GM18502 (cell line): ENCODE measurements at regions not wholly inside any gene's neighbourhood (a gene's known extent, or its start where the extent isn't known, plus 50 kb on each side); places are given as distances from the start of the nearest gene placed in this dataset.

Experiments
- ATAC-seq: cut with Tn5 transposase; IDR thresholded peaks from one replicate; pipeline ENCODE4 v1.9.1; 2021; ENCODE audit warnings: mild to moderate bottlenecking; ENCODE audit not compliant: unreplicated experiment, poor library complexity

DNA sequence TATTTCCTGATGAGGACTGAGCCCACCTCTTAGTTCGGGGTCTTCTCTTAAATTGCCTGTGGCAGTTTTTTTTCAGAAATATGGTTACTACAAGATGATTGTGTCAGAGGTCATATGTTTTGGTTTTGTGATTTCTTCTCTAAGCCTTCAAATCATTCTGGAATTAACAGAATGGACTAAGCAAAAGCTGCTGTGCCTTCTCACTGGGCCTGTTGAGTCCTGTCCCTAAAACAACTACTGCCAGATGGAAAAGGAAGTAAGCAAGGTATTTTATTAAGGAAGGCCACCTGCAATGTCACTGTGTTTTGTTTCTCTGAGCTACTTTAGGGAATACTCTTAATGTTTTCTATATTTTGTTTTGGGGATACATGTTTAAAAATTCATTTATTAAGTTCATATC, 470.8 kb downstream of the PCDH20 start:
- no peak for ATAC-seq

DNA sequence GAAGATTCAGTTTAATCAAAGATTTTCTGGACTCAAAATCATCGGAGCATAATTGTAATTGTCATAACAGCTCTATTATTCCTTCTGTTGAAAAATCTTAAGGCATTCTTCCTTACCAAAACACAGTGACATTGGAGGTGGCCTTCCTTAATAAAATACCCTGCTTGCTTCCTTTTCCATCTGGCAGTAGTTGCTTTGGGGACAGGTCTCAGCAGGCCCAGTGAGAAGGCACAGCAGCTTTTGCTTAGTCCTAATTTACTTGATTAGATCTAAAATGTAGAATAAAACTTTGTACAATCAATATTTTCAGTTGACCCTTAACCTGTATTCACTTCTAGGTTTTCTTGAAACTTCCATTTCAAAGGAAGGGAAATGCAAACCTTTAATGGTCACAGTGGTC, 471.6 kb downstream of the PCDH20 start:
- no peak for ATAC-seq

DNA sequence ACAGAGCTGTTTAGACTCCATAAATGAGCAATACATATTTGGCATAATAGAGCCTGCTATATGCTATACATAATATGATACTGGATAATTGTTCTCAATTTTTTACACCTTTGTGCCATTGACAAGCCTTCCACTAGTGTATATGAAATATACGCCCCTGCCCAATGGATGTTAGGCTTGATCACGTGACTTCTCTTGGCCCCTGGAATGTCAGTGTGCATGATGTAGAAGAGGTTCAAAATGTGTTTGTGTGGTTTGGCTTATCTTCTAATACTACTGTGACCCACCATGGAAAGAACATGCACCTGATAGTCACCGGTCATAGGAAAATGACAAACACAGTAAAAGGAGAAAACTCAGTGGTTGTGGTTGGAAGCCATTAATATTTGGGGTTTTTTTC, 479.4 kb downstream of the PCDH20 start:
- no peak for ATAC-seq

DNA sequence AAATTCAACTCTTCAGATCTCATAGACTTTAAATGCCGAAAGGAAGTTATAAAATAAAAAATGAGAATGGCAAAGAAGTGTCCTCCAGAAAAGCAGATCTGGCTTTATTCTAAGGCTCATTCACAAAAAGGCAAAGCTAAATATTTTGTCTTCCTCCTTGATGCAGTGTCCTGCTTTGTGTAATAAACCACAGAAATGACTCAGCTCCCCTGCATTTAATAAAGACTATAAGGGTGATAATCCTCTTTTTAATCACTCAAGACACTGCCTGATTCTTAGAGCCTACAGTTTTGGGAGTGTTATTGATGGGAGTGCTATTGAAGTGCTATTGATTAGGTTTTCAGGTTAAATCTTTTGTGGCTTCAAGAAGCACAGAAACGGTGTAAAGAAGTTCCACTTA, 482.0 kb downstream of the PCDH20 start:
- no peak for ATAC-seq

DNA sequence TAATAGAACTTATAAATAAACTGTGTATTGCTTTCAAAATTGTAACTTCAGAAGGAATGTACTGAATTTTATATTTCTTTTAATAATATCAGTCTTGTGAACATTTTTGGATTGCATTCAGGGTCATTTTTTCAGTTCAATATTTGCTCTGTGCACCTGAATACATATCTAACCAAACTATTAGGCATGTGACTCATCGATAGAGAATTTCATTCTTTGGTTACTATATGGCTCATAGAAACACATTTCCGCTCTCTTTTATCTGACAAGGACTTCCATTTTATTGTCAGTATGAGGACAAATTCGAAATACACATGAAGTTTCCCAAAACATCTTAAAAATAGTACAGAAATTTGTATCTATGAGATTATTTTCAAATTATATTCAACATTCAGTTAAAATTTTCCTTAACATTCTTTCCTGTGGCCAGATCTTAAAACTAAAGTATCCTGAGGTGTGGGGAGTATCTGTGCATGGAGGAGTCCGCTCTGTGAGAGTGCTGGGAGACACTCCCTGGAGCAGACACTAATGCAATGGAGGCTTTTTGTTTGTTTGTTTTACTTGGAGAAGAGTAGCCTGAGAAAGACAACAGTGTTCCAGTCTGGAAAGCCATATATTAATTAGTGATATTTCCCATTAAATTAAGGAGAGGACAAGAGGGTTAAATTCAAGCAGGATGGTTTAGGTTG, 483.6 kb downstream of the PCDH20 start:
- no peak for ATAC-seq

DNA sequence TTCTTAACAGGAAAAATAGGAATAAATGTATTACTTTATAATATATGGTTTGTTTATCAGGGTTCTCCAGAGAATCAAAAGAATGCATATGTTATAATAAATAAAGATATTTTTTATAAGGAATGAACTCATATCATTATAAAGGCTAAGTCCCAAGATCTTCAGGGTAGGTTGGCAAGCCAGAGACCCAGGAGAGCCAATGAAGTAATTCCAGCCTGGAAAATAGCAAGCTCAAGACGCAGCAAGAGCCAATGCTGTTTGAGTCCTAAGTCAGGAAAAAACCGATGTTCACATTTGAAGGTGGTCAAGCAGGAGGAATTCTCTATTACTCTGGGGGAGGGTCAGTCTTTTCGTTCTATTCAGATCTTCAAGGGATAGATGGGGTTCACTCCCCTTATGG, 490.0 kb downstream of the PCDH20 start:
- no peak for ATAC-seq

DNA sequence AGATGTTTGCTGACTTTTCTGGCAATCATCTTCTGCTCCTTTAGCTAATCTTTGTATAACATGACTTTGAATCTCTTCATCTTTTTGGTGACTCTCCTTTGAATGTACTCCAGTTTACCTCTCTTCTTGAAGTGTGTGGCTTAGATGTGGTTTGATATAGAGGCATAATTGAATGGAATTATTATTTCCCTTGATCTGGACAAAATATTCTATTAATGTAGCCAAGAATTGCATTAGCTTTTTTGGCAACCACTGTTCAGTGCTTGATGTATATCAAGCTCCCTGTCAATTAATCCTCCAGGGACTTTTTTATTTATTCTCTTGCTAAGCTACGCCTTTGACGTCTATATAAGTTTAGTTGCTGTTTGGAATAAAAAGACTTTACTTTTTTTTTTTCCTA, 490.8 kb downstream of the PCDH20 start:
- no peak for ATAC-seq

DNA sequence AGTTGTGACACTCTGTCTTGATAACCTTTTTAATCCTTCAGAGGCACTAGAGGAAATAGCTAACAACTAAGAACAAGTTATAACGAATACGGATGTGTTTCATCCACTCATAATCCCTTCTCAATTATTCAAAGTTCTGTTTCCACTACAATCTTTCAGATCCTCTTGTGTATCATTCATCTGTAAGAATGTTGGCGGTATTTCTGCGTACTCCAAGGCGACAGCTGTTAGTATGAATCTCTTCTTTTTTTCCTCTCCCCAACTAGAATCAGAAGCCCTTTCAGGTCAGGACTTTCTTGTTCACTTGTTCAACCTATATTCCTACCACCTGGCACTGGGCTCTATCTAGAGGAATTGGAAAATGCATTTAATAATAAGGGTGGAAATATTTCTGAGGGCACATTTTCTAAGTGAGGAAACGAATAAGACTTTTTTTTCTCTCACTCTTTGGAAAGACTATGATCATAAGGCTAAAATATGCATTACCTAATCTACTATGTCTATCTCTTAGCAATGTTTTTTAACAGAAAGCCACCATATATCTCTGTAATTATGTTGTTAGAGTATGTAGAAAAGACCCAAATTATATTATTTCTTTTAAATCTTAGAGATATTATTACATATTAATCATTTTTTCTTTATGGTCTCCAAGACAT, 492.9 kb downstream of the PCDH20 start:
- ATAC-seq, result no peak

DNA sequence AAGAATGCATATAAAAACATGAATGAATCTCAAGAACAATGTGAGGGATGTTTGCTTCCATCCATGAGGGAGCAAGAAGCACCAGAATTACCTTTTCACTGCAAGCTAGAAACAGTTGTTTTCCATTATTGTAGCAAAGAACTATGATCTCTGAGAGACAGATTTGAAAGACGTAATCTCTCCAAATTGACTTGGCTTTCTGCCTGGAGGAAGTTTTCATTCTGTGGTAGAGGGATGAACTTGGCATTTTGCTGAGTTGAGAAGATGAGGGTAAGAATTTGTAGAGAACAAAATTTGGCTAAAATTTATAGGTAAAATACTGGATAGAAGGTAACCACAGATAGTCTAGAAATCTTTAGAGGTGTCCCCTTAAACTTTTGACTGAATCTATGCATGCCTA, 496.8 kb downstream of the TDRD3 start:
- no peak for ATAC-seq

DNA sequence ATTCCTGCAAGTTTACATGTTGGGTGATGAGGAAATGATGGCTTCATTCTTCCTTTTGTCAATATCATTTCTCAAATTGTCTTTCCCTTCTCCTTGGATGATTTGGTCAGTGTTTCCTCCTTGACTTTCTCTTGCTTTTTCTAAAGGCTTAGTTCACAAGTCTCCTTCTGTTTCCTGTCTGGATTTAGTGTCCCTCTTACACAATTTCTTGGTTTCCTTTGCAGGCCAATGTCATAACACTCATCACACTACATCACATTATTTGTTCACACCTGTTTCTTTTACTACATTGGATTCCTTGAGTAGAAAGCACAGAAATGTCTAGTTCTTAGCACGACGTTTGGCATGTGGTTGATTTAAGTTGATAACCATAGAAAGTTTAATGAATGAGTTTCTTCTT, 490.7 kb downstream of the TDRD3 start:
- no peak for ATAC-seq

DNA sequence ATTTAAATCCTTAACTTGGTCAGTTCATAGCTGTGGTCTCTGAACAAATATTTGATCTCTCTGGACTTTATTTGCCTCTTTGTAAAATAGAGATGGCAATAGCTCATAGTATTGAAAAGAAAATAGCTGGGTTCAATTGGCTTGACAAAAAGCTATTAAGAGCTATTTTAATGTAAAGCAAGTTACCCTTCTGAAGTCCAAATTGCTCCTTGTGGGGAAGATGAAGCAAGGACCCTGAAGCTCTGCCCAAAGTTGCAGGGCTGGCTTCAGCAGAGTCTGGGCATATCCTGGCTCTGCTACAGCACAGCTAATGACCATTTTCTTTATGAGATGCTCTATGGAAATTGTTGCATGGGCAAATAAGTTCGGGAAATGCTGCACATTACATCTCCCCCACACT, 484.5 kb downstream of the TDRD3 start:
- ATAC-seq, result no peak

DNA sequence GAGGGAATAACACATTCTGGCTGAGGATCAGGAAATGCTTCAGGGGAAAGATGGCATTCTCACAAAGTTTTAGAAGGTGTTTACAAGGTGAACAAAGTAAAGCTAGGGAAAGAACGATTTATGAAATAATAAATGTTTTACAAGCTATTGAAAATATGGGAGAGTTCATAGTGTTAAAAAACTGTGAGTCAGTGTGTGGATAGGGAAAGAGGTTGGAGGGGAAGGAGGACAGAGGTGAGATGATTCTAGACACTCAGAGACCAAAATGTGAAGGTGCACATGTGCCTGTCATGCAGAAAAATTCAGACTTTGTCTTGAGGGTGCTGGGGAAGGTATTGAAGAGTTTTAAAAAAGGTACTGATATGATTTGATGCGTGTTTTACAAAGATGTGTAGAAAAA, 476.1 kb downstream of the TDRD3 start:
- ATAC-seq, result no peak

DNA sequence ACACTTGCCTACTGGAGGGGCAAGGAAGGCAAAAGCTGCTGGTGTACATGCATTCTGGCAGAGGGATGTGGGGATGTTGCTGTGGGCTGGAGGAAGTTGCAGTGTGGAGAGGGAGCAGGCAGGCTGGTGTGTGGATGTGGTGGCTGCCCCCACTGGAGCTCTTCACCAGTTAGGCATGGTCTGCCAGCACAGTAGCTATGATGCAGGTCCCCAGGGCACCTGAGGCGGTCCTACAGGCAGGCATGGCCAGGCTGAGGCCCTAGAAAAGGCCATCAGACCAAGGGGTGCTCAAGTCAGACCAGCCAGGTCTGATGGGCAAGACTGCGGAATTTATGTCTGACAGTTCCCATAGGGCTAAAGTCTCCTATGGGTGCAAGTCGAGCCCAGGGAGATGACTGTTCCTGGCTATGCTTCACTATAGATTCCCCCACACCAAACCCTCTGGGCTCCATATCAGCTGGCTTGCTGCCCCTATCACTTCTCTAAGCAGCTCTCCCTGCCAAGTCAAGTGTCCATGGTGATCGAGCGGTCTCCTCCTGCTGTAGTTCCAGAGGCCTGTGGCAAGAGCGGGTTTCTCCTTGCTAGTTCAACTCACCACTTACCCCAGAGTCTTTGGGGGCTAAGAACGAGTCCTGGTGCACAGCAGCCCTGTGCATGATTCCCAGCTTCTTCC, 473.1 kb downstream of the TDRD3 start:
- ATAC-seq, result no peak

DNA sequence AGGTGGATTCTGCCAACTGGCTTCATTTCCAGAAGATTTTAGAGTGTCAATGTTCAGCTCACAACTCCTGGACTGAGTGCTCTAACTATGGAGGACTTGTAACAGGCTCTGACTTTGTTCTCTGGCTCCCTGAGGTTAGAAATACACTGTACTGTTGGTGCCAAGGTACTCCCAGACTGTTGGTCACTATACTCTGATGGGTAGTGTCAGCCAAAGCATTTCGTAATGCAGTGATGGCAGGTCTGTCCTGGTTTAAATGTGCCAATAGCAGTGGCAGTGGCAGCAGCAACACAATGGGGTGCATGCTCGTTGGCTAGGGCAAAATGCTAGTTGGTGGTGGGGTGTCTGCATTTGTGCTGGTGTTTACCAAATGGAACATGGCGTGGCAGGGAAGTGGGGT, 472.2 kb downstream of the TDRD3 start:
- no peak for ATAC-seq

DNA sequence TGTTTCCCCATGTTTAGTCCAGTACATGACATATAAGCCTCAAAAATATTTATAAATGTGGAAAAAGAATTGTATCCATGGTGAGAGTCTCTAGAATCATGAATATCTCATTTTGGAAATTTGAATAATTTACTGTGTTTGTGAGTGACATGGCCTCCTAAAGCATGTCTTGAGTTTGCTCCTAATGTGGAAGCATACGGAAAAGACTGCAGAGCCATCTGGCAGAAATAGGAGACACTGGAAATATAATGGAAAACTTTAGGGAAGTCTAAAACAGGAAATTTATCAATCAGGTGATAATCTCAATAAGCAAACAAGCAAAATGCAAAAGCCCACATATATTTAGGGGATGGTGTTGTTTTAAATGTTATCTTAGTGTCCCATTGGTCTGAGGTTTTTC, 465.0 kb downstream of the TDRD3 start:
- no peak for ATAC-seq

DNA sequence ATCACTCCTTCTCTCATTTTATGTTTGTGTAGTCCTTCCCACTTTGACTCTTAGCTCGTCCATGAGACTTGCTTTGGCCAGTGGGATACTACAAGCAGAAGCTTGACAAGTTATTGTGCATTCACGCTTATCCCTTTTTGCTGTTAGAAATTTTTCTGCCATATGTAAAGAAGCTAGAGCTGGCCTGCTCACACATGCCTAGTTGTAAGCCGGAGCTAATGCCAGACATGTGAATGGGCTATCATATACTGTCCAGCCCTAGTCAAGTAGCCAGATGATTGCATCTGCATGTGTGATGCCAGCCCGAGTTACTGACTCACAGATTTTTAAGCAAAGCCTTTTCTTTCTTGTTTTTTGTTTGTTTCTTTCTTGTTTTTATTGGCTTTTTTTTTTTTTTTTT, 460.7 kb downstream of the TDRD3 start:
- no peak for ATAC-seq

DNA sequence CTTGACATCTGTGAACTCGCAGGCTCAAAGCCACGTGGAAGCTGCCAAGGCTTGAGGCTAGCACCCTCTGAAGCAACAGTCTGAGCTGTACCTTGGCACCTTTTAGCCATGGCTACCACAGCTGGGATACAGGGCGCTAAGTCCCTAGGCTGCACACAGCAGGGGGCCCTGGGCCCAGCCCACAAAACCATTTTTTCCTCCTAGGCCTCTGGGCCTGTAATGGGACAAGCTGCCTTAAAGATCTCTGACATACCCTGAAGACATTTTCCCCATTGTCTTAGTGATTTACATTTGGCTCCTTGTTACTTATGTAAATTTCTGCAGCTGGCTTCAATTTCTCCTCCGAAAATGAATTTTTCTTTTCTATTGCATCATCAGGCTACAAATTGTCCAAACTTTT, 455.9 kb downstream of the TDRD3 start:
- ATAC-seq, result no peak

DNA sequence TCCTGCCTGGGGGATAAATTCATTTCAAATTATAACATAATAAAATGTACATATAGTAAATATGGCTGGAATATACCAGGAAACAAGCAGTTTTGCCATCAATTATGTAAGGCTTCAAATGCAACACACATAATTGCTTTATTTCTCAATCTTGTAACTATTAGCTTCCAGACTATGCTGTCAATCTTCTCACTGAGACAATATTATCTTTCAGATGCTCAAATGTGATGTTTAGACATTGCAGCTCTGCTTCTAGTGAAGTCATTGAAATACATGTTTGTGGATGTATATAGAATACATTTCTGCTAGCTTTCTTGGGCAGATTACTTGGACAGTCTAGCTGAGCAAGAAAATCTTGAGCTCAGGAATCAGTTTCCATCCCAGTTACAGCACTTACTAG, 454.4 kb downstream of the TDRD3 start:
- ATAC-seq, result no peak

DNA sequence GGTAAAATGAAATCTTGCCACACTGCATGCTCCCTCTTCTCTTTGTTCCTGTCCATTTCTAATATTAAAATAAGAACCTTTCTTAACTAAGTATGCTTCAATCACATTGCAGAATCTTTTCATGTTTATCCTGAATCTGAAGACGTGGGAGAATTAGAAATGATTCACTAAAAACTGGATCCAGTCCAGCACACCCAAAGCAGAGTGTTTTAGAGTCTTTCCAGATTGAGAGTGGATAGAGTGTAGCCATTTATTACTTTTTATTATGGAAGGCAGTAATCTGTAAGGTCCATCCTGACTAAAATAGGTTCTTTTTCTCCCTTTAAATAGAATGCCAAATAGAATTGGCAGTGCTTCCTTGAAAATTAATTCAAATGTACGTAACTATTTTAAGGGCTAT, 453.5 kb downstream of the TDRD3 start:
- no peak for ATAC-seq

DNA sequence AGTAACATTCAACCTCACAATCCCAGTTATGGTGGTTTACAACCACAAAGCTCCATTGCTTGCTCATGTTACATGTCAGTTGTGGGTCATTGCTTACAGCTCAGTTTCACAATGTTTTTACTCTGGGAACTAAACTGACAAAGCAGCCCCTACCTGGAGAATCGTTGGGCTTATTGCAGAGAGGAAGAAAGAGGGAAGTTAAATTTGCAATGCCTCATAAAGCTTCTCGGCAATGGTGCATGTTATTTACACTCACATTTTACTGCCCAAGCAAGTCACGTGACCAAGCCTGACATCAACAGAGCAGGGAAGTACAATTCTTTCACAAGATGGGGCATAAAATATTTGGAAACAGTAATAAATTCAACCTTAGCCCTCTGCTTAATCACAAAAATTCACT, 441.6 kb downstream of the TDRD3 start:
- ATAC-seq, result no peak

DNA sequence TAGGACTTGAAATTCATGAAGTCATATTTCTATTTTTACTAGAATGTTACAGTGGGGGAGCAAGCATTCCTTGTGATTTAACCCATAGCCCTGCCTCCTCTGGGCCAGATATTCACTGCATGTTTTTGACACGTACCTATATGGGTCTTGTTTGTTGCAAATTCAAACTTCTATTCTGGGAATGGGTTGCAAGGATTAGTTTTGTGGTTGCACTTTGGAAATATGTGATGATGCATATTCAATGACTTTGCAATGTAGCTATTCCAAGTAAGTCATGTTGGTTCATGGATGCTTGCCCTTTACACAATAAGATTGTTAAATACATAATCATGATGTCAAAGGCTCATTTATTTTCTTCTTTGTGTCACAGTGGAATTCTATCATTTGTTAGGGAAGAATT, 440.8 kb downstream of the TDRD3 start:
- no peak for ATAC-seq

DNA sequence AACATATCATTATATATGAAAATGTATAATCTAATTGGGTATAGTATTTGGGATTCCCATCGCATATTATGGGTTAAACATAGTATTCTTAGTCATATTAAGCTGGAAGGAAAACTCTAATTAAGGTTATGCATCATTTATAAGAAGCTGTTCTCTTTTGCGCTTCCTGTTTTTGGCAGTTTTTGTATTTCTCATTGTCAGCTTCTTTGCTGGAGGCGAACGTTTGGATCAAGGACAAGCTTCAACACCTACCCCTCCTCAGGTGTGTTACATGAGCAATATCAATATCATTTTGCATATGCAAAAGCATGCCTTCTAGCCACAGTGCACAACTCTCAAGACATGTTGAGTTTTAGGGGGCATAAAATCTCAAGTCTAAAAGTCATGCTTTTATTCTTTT, 439.8 kb downstream of the TDRD3 start:
- ATAC-seq, result no peak
